ENCODE measurements at regions not wholly inside any gene's neighbourhood (a gene's known extent, or its start where the extent isn't known, plus 50 kb on each side); places are given as distances from the start of the nearest gene placed in this dataset.
"Not testable (repeated sequence)": the region's sequence is repeated elsewhere in the genome, so short reads cannot be mapped to it uniquely, and the experiment has no call there.

GRCh38 chr21:28167366-28167765, 825.3 kb downstream of the LTN1 start:
- intact Hi-C loops (cut with micrococcal nuclease) = no loop called here
- Mint-ChIP-seq H3K27ac (ENCODE audit: low read depth, unreplicated experiment) (no peak overlapping the region), H3K27me3 (ENCODE audit: insufficient read depth, unreplicated experiment) (peaks cover 11% of the 10 kb centered on the region), H3K9me3 (ENCODE audit: unreplicated experiment) (peaks cover 9% of the 10 kb centered on the region), H3K4me1 (ENCODE audit: insufficient read depth, unreplicated experiment) (peaks cover 19% of the 10 kb centered on the region), H3K4me3 (ENCODE audit: unreplicated experiment) (no peak overlapping the region), H3K36me3 (ENCODE audit: insufficient read depth, unreplicated experiment) (peaks cover 6% of the 10 kb centered on the region)
- TF ChIP-seq CTCF (IDR thresholded peaks at IDR 0.05; ENCODE audit: unreplicated experiment) = no peak
- POLR2A ChIA-PET = no interaction called here
- no peak for DNase-seq (ENCODE audit: unreplicated experiment)
- CTCF ChIA-PET = no interaction called here
- no TSS peak for BruUV-seq (replicated peaks)

GRCh38 chr21:28164519-28164918, 828.2 kb downstream of the LTN1 start:
- POLR2A ChIA-PET; intact Hi-C loops (cut with micrococcal nuclease); BruUV-seq (replicated peaks); H3K36me3 Mint-ChIP-seq (ENCODE audit: insufficient read depth, unreplicated experiment); CTCF ChIA-PET: not testable (repeated sequence)
- H3K9me3 Mint-ChIP-seq (ENCODE audit: unreplicated experiment) = peaks cover 17% of the 10 kb centered on the region
- H3K4me3 Mint-ChIP-seq (ENCODE audit: unreplicated experiment) = peak overlapping the region; percentile 10
- peak; percentile 33 for DNase-seq (ENCODE audit: unreplicated experiment)
- peaks cover 27% of the 10 kb centered on the region for H3K4me1 Mint-ChIP-seq (ENCODE audit: insufficient read depth, unreplicated experiment)
- H3K27me3 Mint-ChIP-seq (ENCODE audit: insufficient read depth, unreplicated experiment) = peaks cover 20% of the 10 kb centered on the region
- H3K27ac Mint-ChIP-seq (ENCODE audit: low read depth, unreplicated experiment) = peak overlapping the region; percentile 57

- BruUV-seq (replicated peaks); DNase-seq (ENCODE audit: unreplicated experiment); intact Hi-C loops (cut with micrococcal nuclease); H3K4me3 Mint-ChIP-seq (ENCODE audit: unreplicated experiment); H3K36me3 Mint-ChIP-seq (ENCODE audit: insufficient read depth, unreplicated experiment); CTCF ChIA-PET; POLR2A ChIA-PET; H3K27ac Mint-ChIP-seq (ENCODE audit: low read depth, unreplicated experiment): not testable (repeated sequence)
- H3K4me1 Mint-ChIP-seq (ENCODE audit: insufficient read depth, unreplicated experiment) = peaks cover 27% of the 10 kb centered on the region
- peaks cover 17% of the 10 kb centered on the region for H3K9me3 Mint-ChIP-seq (ENCODE audit: unreplicated experiment)
- H3K27me3 Mint-ChIP-seq (ENCODE audit: insufficient read depth, unreplicated experiment) = peaks cover 20% of the 10 kb centered on the region
Observed at GRCh38 chr21:28162052-28162451, 830.6 kb downstream of the LTN1 start.

GRCh38 chr21:28160378-28160777, 832.3 kb downstream of the LTN1 start:
- BruUV-seq (replicated peaks) = no TSS peak
- Mint-ChIP-seq H3K36me3 (ENCODE audit: insufficient read depth, unreplicated experiment) (no peaks in the 10 kb centered on the region), H3K4me3 (ENCODE audit: unreplicated experiment) (no peak overlapping the region), H3K27ac (ENCODE audit: low read depth, unreplicated experiment) (no peak overlapping the region), H3K9me3 (ENCODE audit: unreplicated experiment) (peaks cover 17% of the 10 kb centered on the region), H3K27me3 (ENCODE audit: insufficient read depth, unreplicated experiment) (peaks cover 20% of the 10 kb centered on the region), H3K4me1 (ENCODE audit: insufficient read depth, unreplicated experiment) (peaks cover 27% of the 10 kb centered on the region)
- DNase-seq (ENCODE audit: unreplicated experiment) = no peak
- POLR2A ChIA-PET = no interaction called here
- no peak for TF ChIP-seq CTCF (IDR thresholded peaks at IDR 0.05; ENCODE audit: unreplicated experiment)
- intact Hi-C loops (cut with micrococcal nuclease) = no loop called here
- CTCF ChIA-PET = no interaction called here

GRCh38 chr21:28159396-28159795, 833.3 kb downstream of the LTN1 start:
- H3K27ac Mint-ChIP-seq (ENCODE audit: low read depth, unreplicated experiment) = no peak overlapping the region
- intact Hi-C loops (cut with micrococcal nuclease) = loop anchor here (10.0 kb wide), 1 partner anchor 75 kb away; no protein-coding TSS in a partner anchor
- BruUV-seq (replicated peaks) = no TSS peak
- ChIA-PET CTCF (no interaction called here), POLR2A (no interaction called here)
- DNase-seq (ENCODE audit: unreplicated experiment) = no peak
- no peaks in the 10 kb centered on the region for H3K36me3 Mint-ChIP-seq (ENCODE audit: insufficient read depth, unreplicated experiment)
- no peak for TF ChIP-seq CTCF (IDR thresholded peaks at IDR 0.05; ENCODE audit: unreplicated experiment)
- peaks cover 19% of the 10 kb centered on the region for H3K4me1 Mint-ChIP-seq (ENCODE audit: insufficient read depth, unreplicated experiment)
- H3K4me3 Mint-ChIP-seq (ENCODE audit: unreplicated experiment) = no peak overlapping the region
- peaks cover 17% of the 10 kb centered on the region for H3K9me3 Mint-ChIP-seq (ENCODE audit: unreplicated experiment)
- peaks cover 20% of the 10 kb centered on the region for H3K27me3 Mint-ChIP-seq (ENCODE audit: insufficient read depth, unreplicated experiment)

Data from MCF 10A (cell line).